ENCODE measurements at regions not wholly inside any gene's neighbourhood (a gene's known extent, or its start where the extent isn't known, plus 50 kb on each side); places are given as distances from the start of the nearest gene placed in this dataset.

GRCh38 chr15:94626949-94627348 is 395.6 kb downstream of the MCTP2 start:
- TF ChIP-seq, protein P1, sequence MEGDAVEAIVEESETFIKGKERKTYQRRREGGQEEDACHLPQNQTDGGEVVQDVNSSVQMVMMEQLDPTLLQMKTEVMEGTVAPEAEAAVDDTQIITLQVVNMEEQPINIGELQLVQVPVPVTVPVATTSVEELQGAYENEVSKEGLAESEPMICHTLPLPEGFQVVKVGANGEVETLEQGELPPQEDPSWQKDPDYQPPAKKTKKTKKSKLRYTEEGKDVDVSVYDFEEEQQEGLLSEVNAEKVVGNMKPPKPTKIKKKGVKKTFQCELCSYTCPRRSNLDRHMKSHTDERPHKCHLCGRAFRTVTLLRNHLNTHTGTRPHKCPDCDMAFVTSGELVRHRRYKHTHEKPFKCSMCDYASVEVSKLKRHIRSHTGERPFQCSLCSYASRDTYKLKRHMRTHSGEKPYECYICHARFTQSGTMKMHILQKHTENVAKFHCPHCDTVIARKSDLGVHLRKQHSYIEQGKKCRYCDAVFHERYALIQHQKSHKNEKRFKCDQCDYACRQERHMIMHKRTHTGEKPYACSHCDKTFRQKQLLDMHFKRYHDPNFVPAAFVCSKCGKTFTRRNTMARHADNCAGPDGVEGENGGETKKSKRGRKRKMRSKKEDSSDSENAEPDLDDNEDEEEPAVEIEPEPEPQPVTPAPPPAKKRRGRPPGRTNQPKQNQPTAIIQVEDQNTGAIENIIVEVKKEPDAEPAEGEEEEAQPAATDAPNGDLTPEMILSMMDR (IDR thresholded peaks at IDR 0.05; ENCODE audit: low read depth, low read length) = no peak
- TF ChIP-seq EZH2phosphoT487 (IDR thresholded peaks at IDR 0.05; ENCODE audit: low read depth) = no peak

Data from OCI-LY3 (cell line).